ENCODE measurements at regions not wholly inside any gene's neighbourhood (a gene's known extent, or its start where the extent isn't known, plus 50 kb on each side); places are given as distances from the start of the nearest gene placed in this dataset.

- no peak for DNase-seq (ENCODE audit: low read depth)
- TF ChIP-seq CTCF (IDR thresholded peaks at IDR 0.05; ENCODE audit: insufficient read depth, low read depth, low read length, missing control alignments), result no peak
- no peak overlapping the region for H3K4me3 ChIP-seq (ENCODE audit: low read length)
These were observed 455.5 kb downstream of the TTLL7 start for GRCh38 chr1:83543222-83543973.

- TF ChIP-seq CTCF (IDR thresholded peaks at IDR 0.05; ENCODE audit: insufficient read depth, low read depth, low read length, missing control alignments), result no peak
- no peak for DNase-seq (ENCODE audit: low read depth)
- H3K4me3 ChIP-seq (ENCODE audit: low read length), result no peak overlapping the region
These were observed 467.2 kb downstream of the TTLL7 start for GRCh38 chr1:83531521-83532309.

- no peak for TF ChIP-seq CTCF (IDR thresholded peaks at IDR 0.05; ENCODE audit: insufficient read depth, low read depth, low read length, missing control alignments)
- no peak for DNase-seq (ENCODE audit: low read depth)
- H3K4me3 ChIP-seq (ENCODE audit: low read length), result no peak overlapping the region
These were observed 468.4 kb downstream of the TTLL7 start for GRCh38 chr1:83530506-83530905.

GRCh38 chr1:83527987-83528386 lies 470.9 kb downstream of the TTLL7 start:
- TF ChIP-seq CTCF (IDR thresholded peaks at IDR 0.05; ENCODE audit: insufficient read depth, low read depth, low read length, missing control alignments), result no peak
- H3K4me3 ChIP-seq (ENCODE audit: low read length), result no peak overlapping the region
- DNase-seq (ENCODE audit: low read depth), result no peak

GRCh38 chr1:83520797-83521196 lies 478.1 kb downstream of the TTLL7 start:
- no peak for TF ChIP-seq CTCF (IDR thresholded peaks at IDR 0.05; ENCODE audit: insufficient read depth, low read depth, low read length, missing control alignments)
- peak; percentile 41 for DNase-seq (ENCODE audit: low read depth)
- H3K4me3 ChIP-seq (ENCODE audit: low read length), result no peak overlapping the region

GRCh38 chr1:83516369-83516768 lies 482.6 kb downstream of the TTLL7 start:
- H3K4me3 ChIP-seq (ENCODE audit: low read length), result no peak overlapping the region
- TF ChIP-seq CTCF (IDR thresholded peaks at IDR 0.05; ENCODE audit: insufficient read depth, low read depth, low read length, missing control alignments), result no peak
- DNase-seq (ENCODE audit: low read depth), result no peak
